Epithelial cell of esophagus (primary cell): ENCODE measurements at regions not wholly inside any gene's neighbourhood (a gene's known extent, or its start where the extent isn't known, plus 50 kb on each side); places are given as distances from the start of the nearest gene placed in this dataset.

Source experiments
- DNase-seq: peaks from one replicate; pipeline ENCODE4 v3.0.0; 2010; ENCODE audit warnings: low read depth
- H3K4me3 ChIP-seq: 2 replicates; pipeline ENCODE4 v1.5.1; 2011; ENCODE audit warnings: mild to moderate bottlenecking, low read length, control low read depth
- TF ChIP-seq, protein P1 (sequence below): IDR thresholded peaks from 2 replicates; pipeline ENCODE4 v1.5.1; 2011; ENCODE audit warnings: low read depth, mild to moderate bottlenecking, low read length, control low read depth, inconsistent platforms; ENCODE audit not compliant: insufficient read depth; ENCODE audit errors: missing control alignments

- DNase-seq: no peak
- no peak overlapping the region for H3K4me3 ChIP-seq
- TF ChIP-seq, protein P1, sequence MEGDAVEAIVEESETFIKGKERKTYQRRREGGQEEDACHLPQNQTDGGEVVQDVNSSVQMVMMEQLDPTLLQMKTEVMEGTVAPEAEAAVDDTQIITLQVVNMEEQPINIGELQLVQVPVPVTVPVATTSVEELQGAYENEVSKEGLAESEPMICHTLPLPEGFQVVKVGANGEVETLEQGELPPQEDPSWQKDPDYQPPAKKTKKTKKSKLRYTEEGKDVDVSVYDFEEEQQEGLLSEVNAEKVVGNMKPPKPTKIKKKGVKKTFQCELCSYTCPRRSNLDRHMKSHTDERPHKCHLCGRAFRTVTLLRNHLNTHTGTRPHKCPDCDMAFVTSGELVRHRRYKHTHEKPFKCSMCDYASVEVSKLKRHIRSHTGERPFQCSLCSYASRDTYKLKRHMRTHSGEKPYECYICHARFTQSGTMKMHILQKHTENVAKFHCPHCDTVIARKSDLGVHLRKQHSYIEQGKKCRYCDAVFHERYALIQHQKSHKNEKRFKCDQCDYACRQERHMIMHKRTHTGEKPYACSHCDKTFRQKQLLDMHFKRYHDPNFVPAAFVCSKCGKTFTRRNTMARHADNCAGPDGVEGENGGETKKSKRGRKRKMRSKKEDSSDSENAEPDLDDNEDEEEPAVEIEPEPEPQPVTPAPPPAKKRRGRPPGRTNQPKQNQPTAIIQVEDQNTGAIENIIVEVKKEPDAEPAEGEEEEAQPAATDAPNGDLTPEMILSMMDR: no peak
Observed at GRCh38 chr14:36465178-36465577, 54.9 kb downstream of the NKX2-1 start.

DNA sequence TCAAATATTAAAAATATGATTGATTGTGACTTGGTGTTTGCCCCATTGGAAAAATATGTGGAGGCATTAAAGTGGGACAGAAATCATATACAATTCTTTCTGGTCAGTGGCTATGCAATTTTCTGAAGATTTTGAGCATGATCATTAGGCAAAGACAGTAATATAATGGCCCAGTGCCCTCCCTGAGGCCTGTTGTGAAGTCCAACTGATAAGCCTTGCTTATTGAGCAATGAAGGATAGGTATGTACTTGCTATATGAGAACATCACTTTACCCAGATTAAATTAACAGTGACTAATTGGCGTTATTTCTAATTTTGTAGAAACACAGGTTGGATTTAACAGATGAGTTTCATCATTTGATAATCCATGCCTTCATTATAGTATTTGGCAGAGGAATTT is 57.1 kb downstream of the NKX2-1 start:
- no peak overlapping the region for H3K4me3 ChIP-seq
- DNase-seq: no peak
- TF ChIP-seq, protein P1: no peak

- H3K4me3 ChIP-seq: no peak overlapping the region
- DNase-seq: no peak
- TF ChIP-seq, protein P1: no peak
Observed at GRCh38 chr14:36455241-36455627, 64.8 kb downstream of the NKX2-1 start.

- DNase-seq: no peak
- H3K4me3 ChIP-seq: no peak overlapping the region
- TF ChIP-seq, protein P1: no peak
Observed at GRCh38 chr14:36454599-36455240, 65.3 kb downstream of the NKX2-1 start.

DNA sequence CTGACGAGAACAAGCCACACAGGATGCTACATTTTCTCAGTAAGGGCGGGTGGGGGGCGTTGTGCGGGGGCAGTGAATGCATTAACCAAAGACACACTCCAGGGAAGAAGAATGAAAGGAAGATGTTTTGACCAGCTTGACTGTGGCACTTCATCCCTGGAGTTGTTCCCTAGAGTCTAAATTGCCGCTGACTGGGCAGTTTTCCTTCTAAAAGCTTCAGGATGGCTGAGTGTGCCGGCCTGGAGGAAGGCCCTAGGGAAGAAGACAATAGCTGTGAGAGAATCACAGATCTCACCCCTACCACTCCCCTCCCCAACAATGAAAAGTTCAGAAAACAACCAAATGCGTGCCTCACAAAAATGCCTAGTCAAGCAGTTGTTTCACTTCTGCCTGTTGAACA is 67.2 kb downstream of the NKX2-1 start:
- no peak overlapping the region for H3K4me3 ChIP-seq
- DNase-seq: no peak
- TF ChIP-seq, protein P1: no peak

- H3K4me3 ChIP-seq: no peak overlapping the region
- no peak for DNase-seq
- TF ChIP-seq, protein P1: no peak
Observed at GRCh38 chr14:36451310-36452065, 68.5 kb downstream of the NKX2-1 start.
